ENCODE measurements at regions not wholly inside any gene's neighbourhood (a gene's known extent, or its start where the extent isn't known, plus 50 kb on each side); places are given as distances from the start of the nearest gene placed in this dataset.
"Not testable (repeated sequence)": the region's sequence is repeated elsewhere in the genome, so short reads cannot be mapped to it uniquely, and the experiment has no call there.

GRCh38 chr6:19892260-19892659 lies 55.1 kb downstream of the ID4 start:
- no peak for DNase-seq (ENCODE audit: low spot score)

DNA sequence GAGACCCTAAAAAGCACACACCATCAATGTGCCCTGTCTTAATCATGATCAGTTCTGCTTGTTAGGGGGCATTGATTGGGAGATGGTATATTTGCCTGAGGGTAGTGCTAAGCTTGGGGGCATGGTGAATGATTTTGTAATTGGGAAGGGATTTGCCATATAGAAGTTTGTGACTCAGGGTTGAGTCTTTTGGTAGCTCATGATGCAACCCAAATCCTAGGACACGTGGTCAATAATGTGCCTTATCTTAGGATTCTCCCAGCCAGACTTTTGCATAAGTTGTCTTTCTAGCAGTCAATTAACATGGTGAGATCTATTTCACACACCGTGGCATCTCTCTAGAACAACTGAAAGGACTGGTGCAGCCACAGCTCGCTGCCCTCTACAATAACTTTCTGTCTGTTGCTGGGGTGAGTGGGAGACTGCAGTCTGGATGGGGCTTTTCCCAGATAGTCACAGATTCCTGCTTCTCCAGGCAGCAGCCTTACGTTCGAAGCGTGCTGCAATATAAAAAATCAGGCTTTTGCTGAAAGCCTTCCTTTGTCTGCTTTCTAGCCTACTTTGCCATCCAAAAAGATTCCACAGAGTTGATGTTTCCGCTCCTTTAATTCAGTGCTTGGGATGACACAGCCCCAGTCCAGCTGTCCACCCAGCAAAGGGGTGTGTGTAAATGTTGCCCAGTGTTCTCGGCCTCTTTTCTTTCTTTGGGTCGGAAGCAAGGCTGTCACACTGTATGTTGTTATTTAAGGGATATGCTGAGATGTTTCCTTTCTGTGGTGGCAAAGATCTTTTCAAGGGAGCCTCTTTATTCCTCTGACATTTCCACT lies 58.9 kb downstream of the ID4 start:
- no peak for DNase-seq (ENCODE audit: low spot score)

DNA sequence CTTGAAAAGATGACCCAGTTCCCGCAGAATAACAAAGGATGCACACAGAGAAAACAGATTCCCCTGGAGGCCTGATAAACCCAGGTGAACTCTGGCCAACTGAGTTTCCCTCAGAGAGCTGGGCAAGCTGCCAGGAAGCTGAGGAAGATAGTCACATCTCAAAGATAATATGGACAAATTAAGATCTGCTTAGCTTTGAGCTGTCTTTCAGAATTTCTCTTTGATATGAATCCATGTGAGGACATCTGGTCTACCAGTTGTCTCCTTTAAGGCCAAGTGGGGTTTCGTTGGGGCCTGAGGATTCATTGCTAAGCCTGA lies 59.5 kb downstream of the ID4 start:
- DNase-seq (ENCODE audit: low spot score), result no peak

DNA sequence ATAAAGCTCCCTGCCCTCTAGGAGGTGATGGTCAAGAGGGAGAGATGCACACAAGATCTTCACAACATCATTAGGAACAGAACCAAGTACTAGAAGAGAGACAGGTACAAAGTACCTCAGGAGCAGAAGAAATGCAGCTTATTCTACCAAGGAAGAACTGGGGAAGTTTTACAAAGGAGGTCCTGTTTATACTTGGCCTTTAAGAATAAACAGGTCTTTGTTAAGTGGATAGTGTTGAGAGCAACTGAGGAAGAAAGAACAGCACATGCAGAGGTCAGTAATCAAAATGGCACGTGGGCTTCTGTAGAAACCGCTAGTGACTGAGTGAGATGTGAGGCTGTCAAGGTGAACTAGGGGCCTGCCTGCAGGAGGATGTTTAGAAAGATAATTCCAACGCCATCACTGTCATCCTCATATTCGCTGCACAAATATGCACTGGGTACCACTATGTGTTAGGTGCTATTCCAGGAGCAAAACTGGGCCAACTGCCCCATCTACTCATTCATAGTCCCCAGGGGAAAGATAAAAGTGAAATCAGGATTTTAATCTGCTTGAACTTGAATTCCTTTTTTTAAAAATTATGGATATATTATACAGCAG lies 61.1 kb downstream of the ID4 start:
- DNase-seq (ENCODE audit: low spot score), result no peak

GRCh38 chr6:19902201-19902600 lies 65.0 kb downstream of the ID4 start:
- no peak for DNase-seq (ENCODE audit: low spot score)

DNA sequence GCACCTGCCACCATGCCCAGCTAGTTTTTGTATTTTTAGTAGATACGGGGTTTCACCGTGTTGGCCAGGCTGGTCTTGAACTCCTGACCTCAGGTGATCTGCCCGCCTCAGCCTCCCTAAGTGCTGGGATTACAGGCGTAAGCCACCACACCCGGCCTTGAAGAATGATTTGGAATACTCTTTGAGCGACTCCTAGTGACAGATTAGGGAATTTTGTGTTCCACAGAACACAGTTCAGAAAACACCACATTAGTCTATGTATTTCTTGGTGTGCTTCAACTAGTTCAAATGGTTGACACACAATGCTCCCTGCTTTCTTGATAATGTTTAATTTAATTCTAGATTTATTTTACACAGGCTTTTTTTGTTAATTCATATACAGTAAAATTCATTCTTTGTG lies 67.2 kb downstream of the ID4 start:
- DNase-seq (ENCODE audit: low spot score), result not testable (repeated sequence)

DNA sequence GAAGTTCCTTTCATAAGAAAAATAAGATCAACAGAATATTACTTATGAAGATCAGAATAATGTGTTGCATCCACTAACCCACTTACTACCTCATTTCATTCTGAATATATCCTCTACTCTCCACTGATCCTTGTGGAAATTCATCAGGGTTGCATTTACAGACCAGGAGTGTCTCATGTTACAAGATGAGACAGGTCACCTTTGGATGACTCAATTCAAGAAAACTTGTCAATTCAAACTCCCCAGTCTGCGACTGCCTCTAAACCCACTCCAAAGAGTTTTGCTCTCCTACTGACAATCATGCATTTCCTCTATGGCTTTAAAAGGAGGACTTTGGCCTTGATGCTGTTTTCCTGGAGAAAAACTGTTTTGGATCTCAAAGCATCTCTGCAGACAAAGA lies 68.4 kb downstream of the ID4 start:
- DNase-seq (ENCODE audit: low spot score), result no peak

GRCh38 chr6:19906171-19906570 lies 69.0 kb downstream of the ID4 start:
- DNase-seq (ENCODE audit: low spot score), result no peak

GRCh38 chr6:19911223-19911622 lies 74.1 kb downstream of the ID4 start:
- DNase-seq (ENCODE audit: low spot score), result no peak

DNA sequence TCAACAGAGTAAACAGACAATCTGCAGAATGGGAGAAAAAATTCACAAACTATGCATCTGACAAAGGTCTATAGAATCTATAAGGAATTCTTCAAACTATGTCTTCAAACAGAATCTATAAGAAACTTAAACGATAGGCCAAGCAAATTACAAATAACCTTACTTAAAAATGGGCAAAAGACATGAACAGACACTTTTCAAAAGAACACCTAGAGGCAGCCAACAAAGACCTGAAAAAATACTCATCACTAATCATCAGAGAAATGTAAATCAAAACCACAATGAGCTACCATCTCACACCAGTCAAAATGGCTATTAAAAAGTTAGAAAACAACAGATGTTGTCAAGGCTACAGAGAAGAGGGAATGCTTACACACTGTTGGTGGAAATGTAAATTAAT lies 81.3 kb downstream of the ID4 start:
- no peak for DNase-seq (ENCODE audit: low spot score)

GRCh38 chr6:19921786-19922185 lies 84.6 kb downstream of the ID4 start:
- no peak for DNase-seq (ENCODE audit: low spot score)

DNA sequence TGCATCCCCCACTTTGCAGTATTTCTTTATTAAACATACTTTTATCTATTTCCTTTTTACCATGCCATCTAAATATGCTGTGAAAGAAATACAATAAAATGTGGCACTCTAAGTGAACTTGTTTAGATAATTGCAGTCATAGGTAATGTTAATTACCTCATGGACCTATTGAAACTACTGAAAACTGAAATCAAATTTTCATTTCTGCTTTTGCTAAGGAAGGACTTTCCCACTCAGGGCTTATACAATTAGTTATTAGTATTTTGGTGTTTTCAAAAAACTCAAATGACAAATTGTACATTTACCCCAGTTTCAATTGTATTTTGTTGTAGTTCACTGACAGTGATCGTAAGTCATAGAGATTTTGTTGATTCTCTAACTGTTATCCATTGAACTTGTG lies 88.4 kb downstream of the ID4 start:
- no peak for DNase-seq (ENCODE audit: low spot score)

DNA sequence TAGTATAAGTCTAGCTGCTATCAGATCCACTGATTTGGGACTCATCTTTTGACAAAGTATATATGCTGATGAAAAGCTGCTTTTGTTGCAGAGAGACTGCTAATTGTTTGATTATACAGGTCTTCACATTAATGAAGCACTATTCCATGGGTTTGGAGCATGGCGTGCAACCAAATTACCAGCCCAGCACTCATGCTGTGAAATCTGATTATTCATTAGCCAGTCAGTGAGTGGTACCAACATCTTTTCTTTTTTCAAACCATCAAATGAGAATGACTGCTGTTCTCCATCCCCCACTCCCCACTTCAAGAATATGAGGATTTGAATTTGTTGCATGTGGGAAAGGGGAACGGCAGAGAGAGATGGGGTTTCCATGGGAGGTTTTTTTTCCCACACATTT lies 91.3 kb downstream of the ID4 start:
- DNase-seq (ENCODE audit: low spot score), result no peak

GRCh38 chr6:19929312-19929711 lies 92.1 kb downstream of the ID4 start:
- DNase-seq (ENCODE audit: low spot score), result no peak

DNA sequence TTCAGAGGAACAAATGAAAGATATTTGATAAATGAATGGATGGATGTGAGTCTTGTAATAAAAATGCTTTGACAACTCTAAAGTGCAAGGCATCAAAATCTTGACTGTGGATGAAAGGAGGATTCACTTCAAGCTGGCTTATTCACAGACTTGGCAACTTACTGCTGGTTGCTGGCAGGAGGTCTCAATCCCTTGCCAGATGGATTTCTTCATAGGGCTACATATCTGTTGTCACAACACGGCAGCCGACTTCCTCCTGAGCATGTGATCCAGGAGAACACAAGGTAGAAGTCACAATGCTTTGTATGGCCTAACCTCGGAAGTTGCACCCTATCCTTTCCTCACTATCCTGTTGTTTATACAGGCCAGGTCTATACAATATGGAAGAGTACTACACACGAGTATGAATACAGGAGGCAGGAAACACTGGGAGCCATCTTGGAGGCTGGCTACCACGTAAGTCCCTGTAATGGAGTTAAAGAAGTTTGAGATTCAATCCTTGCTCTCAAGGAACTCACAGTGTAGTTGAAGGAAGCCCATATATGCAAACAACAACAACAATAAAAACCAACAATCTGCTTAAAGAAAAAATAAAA lies 97.9 kb downstream of the ID4 start:
- no peak for DNase-seq (ENCODE audit: low spot score)

GRCh38 chr6:19939321-19939720 lies 102.2 kb downstream of the ID4 start:
- DNase-seq (ENCODE audit: low spot score), result not testable (repeated sequence)

DNA sequence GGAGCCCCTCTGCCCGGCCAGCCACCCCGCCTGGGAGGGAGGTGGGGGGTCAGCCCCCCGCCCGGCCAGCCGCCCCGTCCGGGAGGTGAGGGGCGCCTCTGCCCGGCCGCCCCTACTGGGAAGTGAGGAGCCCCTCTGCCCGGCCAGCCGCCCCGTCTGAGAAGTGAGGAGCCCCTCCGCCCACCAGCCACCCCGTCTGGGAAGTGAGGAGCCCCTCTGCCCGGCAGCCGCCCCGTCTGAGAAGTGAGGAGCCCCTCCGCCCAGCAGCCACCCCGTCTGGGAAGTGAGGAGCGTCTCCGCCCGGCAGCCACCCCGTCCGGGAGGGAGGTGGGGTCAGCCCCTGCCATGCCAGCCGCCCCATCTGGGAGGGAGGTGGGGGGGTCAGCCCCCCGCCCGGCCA lies 102.8 kb downstream of the ID4 start:
- DNase-seq (ENCODE audit: low spot score), result not testable (repeated sequence)

DNA sequence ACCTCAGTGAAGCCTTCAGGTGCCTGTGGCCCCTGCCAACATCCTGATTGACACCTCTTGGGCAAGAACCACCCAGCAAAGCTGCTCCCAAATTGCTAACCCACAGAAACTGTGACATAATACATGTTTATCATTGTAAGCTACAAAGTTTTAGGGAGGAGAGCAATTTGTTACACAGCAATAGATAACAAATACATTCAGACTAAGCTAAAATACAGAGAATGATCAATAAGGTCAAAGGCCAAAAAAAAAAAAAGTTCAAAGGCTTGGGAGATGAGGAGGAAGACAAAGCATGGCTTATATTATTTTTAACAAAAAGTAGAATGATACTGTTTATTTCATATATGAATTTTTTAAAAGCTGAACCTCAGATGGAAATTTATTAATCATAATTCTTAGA lies 105.9 kb downstream of the ID4 start:
- DNase-seq (ENCODE audit: low spot score), result no peak

DNA sequence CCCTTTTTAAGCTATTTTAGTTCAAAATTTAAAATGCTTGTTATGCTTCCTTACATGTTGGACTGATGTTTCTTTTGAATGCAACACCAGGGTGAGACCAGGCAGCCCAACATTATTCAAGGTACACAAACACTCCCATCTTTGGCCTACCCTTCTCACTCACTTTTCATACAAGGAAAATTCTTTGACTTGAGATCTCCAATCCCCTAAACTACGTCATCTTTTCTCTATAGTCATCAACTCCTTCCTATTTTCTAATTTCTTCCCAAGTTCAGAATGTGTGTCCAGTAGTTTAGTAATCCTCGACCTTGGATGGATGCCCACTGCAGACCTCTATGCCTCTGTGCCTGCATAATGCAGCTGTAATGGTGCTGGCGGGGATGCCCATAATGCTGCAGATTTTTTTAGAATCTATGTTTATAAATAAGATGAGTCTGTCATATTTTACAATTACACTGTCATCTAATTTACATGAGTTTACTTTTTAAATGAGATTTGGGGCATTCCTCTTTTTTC lies 108.7 kb downstream of the ID4 start:
- DNase-seq (ENCODE audit: low spot score), result no peak

GRCh38 chr6:19949155-19949554 lies 112.0 kb downstream of the ID4 start:
- DNase-seq (ENCODE audit: low spot score), result no peak

DNA sequence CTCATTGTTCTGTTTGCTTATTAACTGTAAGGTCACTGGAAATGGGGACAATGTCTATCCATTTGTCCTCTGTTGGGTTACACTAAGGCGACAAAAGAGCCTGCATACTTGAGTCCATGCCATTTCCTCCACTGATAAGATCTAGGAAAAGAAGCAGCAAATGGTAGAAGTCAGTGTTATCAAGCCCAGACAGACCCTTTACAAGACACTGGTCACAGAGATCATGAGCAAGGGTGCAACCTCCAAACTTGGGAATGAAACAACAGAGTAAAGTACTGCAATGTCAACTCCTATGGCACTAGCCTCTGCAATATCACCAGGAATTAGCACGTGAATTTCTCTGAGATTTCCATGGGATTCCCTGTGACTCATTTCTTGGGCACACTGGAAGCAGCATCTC lies 126.9 kb downstream of the ID4 start:
- no peak for DNase-seq (ENCODE audit: low spot score)

DNA sequence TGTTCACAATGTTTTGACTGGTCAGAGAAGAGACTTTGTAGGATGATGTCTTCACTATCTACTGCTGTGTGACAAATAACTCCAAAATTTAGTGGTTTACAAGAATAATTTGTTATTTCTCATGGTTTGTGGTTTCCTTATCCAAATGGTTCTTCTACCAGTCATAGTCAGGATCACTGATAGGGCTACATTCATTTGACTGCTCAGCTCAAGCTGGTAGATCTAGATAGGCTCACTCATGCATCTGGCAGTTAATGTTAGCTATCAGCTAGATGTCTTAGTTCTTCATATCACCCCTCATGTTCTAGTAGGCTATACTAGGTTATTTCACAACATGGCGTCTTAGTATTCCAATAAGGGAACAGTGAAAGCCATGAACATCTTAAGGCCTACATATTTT lies 131.0 kb downstream of the ID4 start:
- DNase-seq (ENCODE audit: low spot score), result no peak

- DNase-seq (ENCODE audit: low spot score), result no peak
Observed at GRCh38 chr6:19972221-19972620, 135.1 kb downstream of the ID4 start.

Measured in RKO (cell line).